OCI-LY7 (cell line): ENCODE measurements at regions not wholly inside any gene's neighbourhood (a gene's known extent, or its start where the extent isn't known, plus 50 kb on each side); places are given as distances from the start of the nearest gene placed in this dataset.

Experiments used
- BruUV-seq: library from RNA; stranded (reverse); fragments of 400-500 nt; replicated peaks from 2 replicates; lab custom pipeline; 2021; lab: Mats Ljungman, UMichigan
- CTCF ChIA-PET: fragments of 300-600 bp; sonication (Branson Sonifier 250); formaldehyde crosslinking; loops from one replicate; lab custom pipeline; 2022; ENCODE audit warnings: antibody characterized with exemption; ENCODE audit not compliant: unreplicated experiment; lab: Charles Lee
- POLR2A ChIA-PET: fragments of 300-600 bp; sonication (Branson Sonifier 250); formaldehyde crosslinking; loops from one replicate; lab custom pipeline; 2022; ENCODE audit warnings: antibody characterized with exemption; lab: Charles Lee
- DNase-seq: peaks from one replicate; pipeline ENCODE4 v3.0.0-alpha.2; 2015; ENCODE audit warnings: low spot score
- H2AFZ ChIP-seq: fragments of 200-600 bp; sonication (generic), shearing (Covaris generic); 2 replicates; pipeline ENCODE4 v1.6.1; 2014; ENCODE audit warnings: mild to moderate bottlenecking, antibody characterized with exemption, low read length, moderate library complexity
- H3K27ac ChIP-seq: fragments of 200-600 bp; sonication (generic); 2 replicates; pipeline ENCODE4 v1.5.1; 2014; ENCODE audit warnings: mixed run types, low read depth, mild to moderate bottlenecking, moderate library complexity, low read length, inconsistent platforms; ENCODE audit not compliant: poor library complexity, severe bottlenecking
- H3K36me3 ChIP-seq: fragments of 200-600 bp; sonication (generic); 2 replicates; pipeline ENCODE4 v1.6.1; 2014; ENCODE audit warnings: mild to moderate bottlenecking, antibody characterized with exemption, low read length, moderate library complexity, mixed read lengths; ENCODE audit not compliant: insufficient read depth
- H3K4me1 ChIP-seq: fragments of 200-600 bp; sonication (generic); 2 replicates; pipeline ENCODE4 v1.5.1; 2014; ENCODE audit warnings: mild to moderate bottlenecking, low read length; ENCODE audit not compliant: insufficient read depth, poor library complexity, severe bottlenecking
- H3K4me2 ChIP-seq: fragments of 200-600 bp; sonication (generic); 2 replicates; pipeline ENCODE4 v1.6.1; 2014; ENCODE audit warnings: mild to moderate bottlenecking, low read length
- H3K4me3 ChIP-seq: fragments of 200-600 bp; sonication (generic); 2 replicates; pipeline ENCODE4 v1.5.1; 2014; ENCODE audit warnings: mild to moderate bottlenecking, low read depth, low read length; ENCODE audit not compliant: poor library complexity, severe bottlenecking
- H3K79me2 ChIP-seq: fragments of 200-600 bp; sonication (generic); 2 replicates; pipeline ENCODE4 v1.6.1; 2016; ENCODE audit warnings: low read depth, mild to moderate bottlenecking, low read length, moderate library complexity, mixed read lengths; ENCODE audit not compliant: insufficient read depth
- H3K9me2 ChIP-seq: fragments of 200-600 bp; sonication (generic); 2 replicates; pipeline ENCODE4 v1.6.1; 2016; ENCODE audit warnings: mild to moderate bottlenecking, low read length, mixed read lengths; ENCODE audit not compliant: insufficient read depth
- H3K9me3 ChIP-seq: fragments of 200-600 bp; sonication (generic); 2 replicates; pipeline ENCODE4 v1.6.1; 2014; ENCODE audit warnings: mild to moderate bottlenecking, mixed run types, low read length, mixed read lengths
- H4K20me1 ChIP-seq: fragments of 200-600 bp; sonication (generic); 2 replicates; pipeline ENCODE4 v1.6.1; 2014; ENCODE audit warnings: mild to moderate bottlenecking, antibody characterized with exemption, low read length, moderate library complexity, mixed read lengths; ENCODE audit not compliant: insufficient read depth
- EZH2phosphoT487 ChIP-seq: fragments of 200-600 bp; sonication (generic); IDR thresholded peaks from 2 replicates; pipeline ENCODE4 v1.6.1; 2018; ENCODE audit warnings: low read depth, borderline replicate concordance, mild to moderate bottlenecking, mixed run types, antibody characterized with exemption, low read length, moderate library complexity, mixed read lengths
- intact Hi-C: fragments of 100-400 bp; cut with micrococcal nuclease; formaldehyde crosslinking; loops from one replicate; pipeline ENCODE4 v1.10.0; 2022; ENCODE audit not compliant: unreplicated experiment
- TF ChIP-seq, protein P1 (sequence below): fragments of 200-600 bp; sonication (generic); conservative IDR thresholded peaks from 2 replicates; pipeline ENCODE4 v1.5.1; 2014; ENCODE audit warnings: mild to moderate bottlenecking, antibody characterized with exemption, low read length, moderate library complexity, mixed read lengths

DNA sequence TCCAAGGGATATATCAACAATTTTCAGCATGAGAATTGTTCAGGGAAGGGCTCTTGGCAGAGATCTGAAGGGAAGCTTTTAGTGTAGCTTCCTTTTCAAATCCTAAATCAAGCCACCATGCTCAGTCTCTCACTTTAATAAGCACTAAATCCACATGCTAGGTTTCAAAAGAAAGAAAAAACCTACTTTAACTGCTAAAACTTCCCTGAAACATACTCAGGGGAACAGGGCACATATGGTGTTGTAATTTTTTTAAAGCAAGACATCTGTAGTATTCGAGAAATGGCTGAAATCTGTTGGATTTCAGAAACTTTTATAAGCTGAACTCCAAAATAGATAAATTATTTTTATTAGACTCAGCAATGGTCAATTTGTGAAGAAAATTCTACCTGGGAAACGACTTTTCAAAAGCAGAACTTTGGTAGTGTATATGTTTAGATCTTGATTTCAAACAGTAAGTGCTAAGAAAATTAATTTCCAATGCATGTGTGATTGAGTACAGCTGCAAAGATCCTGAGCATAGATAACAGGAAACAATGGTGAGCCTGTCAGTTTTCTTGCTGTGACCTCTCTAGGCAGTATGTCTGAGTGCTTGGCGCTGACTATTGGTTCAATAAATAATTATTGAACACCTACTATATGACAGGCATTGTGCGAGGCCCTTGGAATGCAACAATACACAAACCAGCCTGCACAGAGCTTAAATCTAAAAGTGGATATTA is 804.5 kb upstream of the SOX9 start:
- Histone ChIP-seq H4K20me1 (no peaks in the 10 kb centered on the region), H3K79me2 (no peaks in the 10 kb centered on the region), H2AFZ (no peak overlapping the region), H3K9me3 (no peaks in the 10 kb centered on the region), H3K4me1 (no peaks in the 10 kb centered on the region), H3K4me3 (no peak overlapping the region), H3K9me2 (no peaks in the 10 kb centered on the region), H3K4me2 (no peak overlapping the region), H3K27ac (no peak overlapping the region), H3K36me3 (no peaks in the 10 kb centered on the region)
- no peak for DNase-seq
- ChIA-PET POLR2A (interaction anchor here (0.6 kb wide), 2 partner anchors 74 to 1187 kb away, joined by 3 to 4 read pairs; no protein-coding TSS in a partner anchor), CTCF (no interaction called here)
- intact Hi-C loops, result no loop called here
- TF ChIP-seq EZH2phosphoT487, result no peak
- TF ChIP-seq, protein P1, sequence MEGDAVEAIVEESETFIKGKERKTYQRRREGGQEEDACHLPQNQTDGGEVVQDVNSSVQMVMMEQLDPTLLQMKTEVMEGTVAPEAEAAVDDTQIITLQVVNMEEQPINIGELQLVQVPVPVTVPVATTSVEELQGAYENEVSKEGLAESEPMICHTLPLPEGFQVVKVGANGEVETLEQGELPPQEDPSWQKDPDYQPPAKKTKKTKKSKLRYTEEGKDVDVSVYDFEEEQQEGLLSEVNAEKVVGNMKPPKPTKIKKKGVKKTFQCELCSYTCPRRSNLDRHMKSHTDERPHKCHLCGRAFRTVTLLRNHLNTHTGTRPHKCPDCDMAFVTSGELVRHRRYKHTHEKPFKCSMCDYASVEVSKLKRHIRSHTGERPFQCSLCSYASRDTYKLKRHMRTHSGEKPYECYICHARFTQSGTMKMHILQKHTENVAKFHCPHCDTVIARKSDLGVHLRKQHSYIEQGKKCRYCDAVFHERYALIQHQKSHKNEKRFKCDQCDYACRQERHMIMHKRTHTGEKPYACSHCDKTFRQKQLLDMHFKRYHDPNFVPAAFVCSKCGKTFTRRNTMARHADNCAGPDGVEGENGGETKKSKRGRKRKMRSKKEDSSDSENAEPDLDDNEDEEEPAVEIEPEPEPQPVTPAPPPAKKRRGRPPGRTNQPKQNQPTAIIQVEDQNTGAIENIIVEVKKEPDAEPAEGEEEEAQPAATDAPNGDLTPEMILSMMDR, result no peak
- BruUV-seq, result no TSS peak

DNA sequence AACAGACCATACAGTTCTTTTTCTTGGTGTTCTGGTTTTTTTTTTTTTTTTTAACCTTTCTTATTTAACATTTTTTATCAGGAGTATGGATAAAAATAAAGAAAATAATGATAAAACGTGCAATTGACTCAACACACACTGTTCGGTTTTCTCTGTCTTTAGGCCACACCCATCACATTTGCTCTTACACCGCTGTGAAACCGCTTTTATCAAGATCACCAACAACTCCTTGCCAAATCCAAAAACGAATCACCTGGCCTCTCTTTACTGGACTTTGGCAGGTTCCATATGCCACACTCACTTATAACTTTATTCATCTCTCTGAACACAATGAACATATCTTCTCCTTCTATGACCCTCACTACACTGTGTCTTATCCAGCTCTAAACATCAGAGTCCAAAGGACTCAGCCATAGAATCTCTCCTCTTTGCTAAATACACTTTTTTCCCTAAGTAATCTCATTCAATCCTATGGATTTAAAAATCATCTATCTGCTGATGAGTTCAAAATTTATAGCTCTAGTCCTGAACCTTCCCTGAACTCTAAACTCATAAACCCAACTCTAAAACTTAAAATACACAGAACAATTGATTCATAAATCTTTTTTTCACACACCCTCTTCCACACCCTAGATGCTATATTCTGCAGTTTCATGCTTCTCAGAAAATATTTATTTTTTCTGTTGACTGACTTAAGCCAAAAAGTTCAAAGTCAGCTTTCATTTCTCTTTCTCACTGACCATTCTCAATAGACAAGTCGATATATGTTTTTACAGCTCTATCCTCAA is 800.6 kb upstream of the SOX9 start:
- no peaks in the 10 kb centered on the region for H3K4me1 ChIP-seq
- H3K9me3 ChIP-seq, result no peaks in the 10 kb centered on the region
- no peak overlapping the region for H2AFZ ChIP-seq
- POLR2A ChIA-PET, result no interaction called here
- CTCF ChIA-PET, result no interaction called here
- no peak for DNase-seq
- no peaks in the 10 kb centered on the region for H3K79me2 ChIP-seq
- no peaks in the 10 kb centered on the region for H3K9me2 ChIP-seq
- H4K20me1 ChIP-seq, result no peaks in the 10 kb centered on the region
- H3K27ac ChIP-seq, result no peak overlapping the region
- TF ChIP-seq, protein P1, result no peak
- no peak for TF ChIP-seq EZH2phosphoT487
- no peak overlapping the region for H3K4me3 ChIP-seq
- H3K36me3 ChIP-seq, result no peaks in the 10 kb centered on the region
- BruUV-seq, result no TSS peak
- intact Hi-C loops, result no loop called here
- no peak overlapping the region for H3K4me2 ChIP-seq

DNA sequence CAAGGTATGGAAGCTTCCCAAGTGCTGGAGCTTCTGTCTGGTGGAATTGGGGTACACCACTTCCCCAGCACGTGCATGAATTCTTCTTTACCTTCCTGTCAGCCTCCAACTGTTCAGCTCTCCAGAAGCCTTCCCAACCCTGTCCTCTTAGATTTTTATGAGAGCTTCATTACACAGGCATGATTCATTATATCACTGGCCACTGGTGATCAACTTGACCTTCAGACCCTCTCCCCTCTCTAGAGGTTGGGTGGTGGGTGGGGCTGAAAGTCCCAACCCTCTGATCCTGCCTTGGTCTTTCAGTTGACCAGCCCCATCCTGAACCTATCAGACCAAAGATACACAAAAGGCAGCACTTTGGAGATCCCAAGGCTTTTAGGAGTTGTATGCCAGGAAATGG is 795.7 kb upstream of the SOX9 start:
- no peak for DNase-seq
- no peak overlapping the region for H3K27ac ChIP-seq
- no peaks in the 10 kb centered on the region for H3K9me2 ChIP-seq
- H3K9me3 ChIP-seq, result no peaks in the 10 kb centered on the region
- intact Hi-C loops, result no loop called here
- H3K4me1 ChIP-seq, result no peaks in the 10 kb centered on the region
- POLR2A ChIA-PET, result no interaction called here
- BruUV-seq, result no TSS peak
- CTCF ChIA-PET, result no interaction called here
- no peaks in the 10 kb centered on the region for H3K36me3 ChIP-seq
- H3K79me2 ChIP-seq, result no peaks in the 10 kb centered on the region
- no peak overlapping the region for H3K4me3 ChIP-seq
- no peak overlapping the region for H3K4me2 ChIP-seq
- no peaks in the 10 kb centered on the region for H4K20me1 ChIP-seq
- H2AFZ ChIP-seq, result no peak overlapping the region
- TF ChIP-seq, protein P1, result no peak
- no peak for TF ChIP-seq EZH2phosphoT487
